C4-2B (cell line): ENCODE measurements at regions not wholly inside any gene's neighbourhood (a gene's known extent, or its start where the extent isn't known, plus 50 kb on each side); places are given as distances from the start of the nearest gene placed in this dataset.

Experiments
- ZFX ChIP-seq: fragments of 450-650 bp; IDR thresholded peaks from 2 replicates; pipeline ENCODE4 v1.6.1; 2017
- TF ChIP-seq, protein P1 (sequence below): fragments of 450-650 bp; conservative IDR thresholded peaks from 2 replicates; pipeline ENCODE4 v1.5.1; 2017; ENCODE audit warnings: mild to moderate bottlenecking

DNA sequence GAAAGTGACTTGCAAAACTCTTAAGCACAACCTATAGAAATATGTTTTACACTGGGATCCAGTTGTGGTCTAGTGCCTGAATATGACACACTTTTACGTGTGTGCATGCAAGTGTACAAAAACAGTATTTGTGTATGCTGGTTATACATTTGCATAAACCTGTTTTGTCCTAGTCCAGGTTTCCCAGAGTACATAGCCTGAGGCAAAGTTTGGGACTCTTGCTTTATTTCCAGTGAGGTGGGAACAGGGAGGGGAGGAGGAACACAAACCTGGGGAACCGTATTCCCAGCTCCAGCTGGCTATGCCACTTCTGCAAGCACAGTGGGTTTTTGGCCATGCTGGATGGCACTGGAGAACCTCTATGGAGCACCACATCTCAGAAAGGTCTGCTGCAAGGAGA lies 481.1 kb upstream of the HS6ST1 start:
- TF ChIP-seq, protein P1, sequence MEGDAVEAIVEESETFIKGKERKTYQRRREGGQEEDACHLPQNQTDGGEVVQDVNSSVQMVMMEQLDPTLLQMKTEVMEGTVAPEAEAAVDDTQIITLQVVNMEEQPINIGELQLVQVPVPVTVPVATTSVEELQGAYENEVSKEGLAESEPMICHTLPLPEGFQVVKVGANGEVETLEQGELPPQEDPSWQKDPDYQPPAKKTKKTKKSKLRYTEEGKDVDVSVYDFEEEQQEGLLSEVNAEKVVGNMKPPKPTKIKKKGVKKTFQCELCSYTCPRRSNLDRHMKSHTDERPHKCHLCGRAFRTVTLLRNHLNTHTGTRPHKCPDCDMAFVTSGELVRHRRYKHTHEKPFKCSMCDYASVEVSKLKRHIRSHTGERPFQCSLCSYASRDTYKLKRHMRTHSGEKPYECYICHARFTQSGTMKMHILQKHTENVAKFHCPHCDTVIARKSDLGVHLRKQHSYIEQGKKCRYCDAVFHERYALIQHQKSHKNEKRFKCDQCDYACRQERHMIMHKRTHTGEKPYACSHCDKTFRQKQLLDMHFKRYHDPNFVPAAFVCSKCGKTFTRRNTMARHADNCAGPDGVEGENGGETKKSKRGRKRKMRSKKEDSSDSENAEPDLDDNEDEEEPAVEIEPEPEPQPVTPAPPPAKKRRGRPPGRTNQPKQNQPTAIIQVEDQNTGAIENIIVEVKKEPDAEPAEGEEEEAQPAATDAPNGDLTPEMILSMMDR = no peak
- no peak for TF ChIP-seq ZFX
